Muscle of back (tissue), 3 donors: ENCODE measurements at regions not wholly inside any gene's neighbourhood (a gene's known extent, or its start where the extent isn't known, plus 50 kb on each side); places are given as distances from the start of the nearest gene placed in this dataset.
"Not testable (repeated sequence)": the region's sequence is repeated elsewhere in the genome, so short reads cannot be mapped to it uniquely, and the experiment has no call there.

Experiments
- DNase-seq, 3 donors: peaks; one replicate each; pipeline versions ENCODE4 v3.0.0 to v3.0.0-alpha.2; 2013

- DNase-seq, result no peak
Observed at GRCh38 chr7:34332006-34332405, 326.0 kb upstream of the NPSR1 start.

- DNase-seq, result no peak
Observed at GRCh38 chr7:34333184-34333583, 324.8 kb upstream of the NPSR1 start.

DNA sequence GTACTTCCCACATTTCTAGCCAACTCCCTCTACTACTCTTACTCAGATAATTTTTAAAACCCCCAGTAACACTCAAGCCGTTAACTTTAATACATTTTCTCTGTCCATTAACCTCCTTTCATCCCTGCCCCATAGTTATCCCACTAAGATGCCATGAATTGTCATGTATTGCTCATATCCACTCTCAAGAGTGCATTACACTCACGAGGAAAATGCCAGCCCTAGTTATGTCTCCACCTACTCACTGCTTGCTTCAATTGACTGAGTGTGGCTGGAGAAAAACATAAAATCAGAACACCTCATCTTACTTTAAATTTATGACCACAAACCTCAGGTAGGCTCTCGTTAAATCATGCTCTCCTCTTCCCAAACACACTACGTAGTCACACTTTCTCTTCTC lies 324.1 kb upstream of the NPSR1 start:
- DNase-seq, result no peak

- no peak for DNase-seq
Observed at GRCh38 chr7:34337163-34337562, 320.9 kb upstream of the NPSR1 start.

- no peak for DNase-seq
Observed at GRCh38 chr7:34338961-34339526, 319.0 kb upstream of the NPSR1 start.

GRCh38 chr7:34341326-34341725 lies 316.7 kb upstream of the NPSR1 start:
- no peak for DNase-seq

DNA sequence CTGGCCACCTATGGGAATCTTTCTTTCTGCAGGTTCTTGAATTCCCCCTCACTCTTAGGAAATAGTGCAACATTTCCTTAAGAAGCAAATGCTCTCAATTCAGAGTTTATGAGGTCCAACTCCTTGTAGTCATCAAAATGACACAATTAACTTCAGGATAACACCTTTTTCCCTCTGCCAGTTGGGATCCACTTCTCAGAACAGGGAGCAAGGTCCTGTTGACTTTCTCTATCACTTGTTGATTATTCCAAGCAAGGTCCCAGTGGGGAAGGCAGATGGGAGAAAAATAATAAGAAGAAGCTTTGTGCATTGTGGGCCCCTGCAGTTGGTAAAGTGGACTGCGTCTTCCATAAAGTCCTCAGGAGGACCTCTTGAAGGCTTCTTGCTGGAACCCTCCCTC lies 315.6 kb upstream of the NPSR1 start:
- no peak for DNase-seq

DNA sequence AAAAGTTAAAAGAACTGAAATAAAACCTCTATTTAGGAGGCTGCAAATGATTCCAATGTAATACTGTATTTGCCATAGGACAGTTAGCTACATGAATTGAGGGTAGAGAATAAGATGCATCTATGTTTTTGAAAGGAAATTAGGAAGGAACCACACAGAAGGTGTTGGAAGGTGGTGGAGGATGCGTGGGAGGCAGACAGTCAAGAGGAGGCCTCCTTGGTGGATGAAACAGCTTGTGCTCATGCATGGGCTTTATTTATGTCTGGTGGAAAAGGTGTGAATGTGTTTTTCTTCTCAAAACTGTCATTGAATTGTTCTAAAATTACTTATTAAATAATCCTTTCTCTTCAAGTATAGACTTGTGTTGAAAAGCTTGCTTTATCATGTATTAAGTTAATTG lies 314.4 kb upstream of the NPSR1 start:
- no peak for DNase-seq

GRCh38 chr7:34354011-34354410 lies 304.0 kb upstream of the NPSR1 start:
- DNase-seq, result no peak

DNA sequence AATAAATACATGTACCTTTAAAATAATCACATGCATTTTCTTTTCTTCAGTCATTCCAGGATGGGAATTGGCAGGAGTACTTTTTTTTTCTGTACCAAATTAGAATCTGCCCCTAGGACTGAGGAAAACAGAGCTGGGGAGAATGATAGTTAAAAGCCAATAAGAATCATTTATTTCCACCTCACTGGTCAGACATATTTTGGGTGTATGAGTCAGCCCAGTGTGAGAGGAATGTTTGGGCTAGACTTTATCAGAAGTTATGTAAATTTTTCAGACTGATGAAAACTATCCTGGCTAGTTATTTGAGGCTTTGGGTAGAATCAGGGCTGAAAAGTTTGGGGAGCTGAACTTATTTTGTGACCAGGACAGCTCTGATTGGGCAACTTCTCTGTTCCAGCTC lies 303.1 kb upstream of the NPSR1 start:
- DNase-seq, result peak in 1 of 3 donors; percentile 66

DNA sequence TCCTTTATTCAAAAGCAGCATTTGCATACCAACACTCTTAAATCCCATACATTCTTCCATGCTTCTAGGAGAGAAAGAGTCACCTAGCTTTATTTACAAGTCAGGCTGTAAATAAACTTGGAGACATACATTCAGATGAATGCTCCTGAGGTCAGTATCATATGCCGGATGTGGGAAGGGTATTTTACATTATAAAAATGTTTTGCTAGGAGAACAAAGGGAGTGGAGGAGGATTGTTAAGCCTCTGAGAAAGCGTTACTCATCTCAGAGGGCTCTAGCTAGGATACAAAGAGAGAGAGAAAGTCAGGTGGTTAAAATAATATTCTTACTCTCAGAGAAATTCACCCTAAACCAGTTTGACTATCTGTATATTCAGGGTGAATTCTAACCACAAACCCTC lies 300.9 kb upstream of the NPSR1 start:
- no peak for DNase-seq

DNA sequence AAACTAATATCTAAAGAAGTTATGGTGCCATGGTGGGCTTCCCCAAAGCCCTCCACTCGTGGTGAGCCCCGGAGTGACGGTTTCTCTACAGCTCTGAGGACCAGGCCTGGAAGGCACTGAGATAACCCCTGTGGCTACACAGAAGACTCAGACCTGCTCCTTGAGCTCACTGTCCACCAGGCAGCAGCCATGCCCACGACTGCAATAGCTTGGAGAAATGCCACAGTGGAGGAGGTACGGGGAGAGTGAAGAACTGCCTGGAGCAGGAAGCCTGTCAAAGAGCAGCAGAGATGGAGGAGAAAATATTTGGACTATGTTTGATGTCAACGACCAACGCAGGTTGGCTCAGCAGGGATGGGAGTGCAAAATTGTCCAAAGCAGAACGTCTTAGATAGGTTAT lies 300.1 kb upstream of the NPSR1 start:
- no peak for DNase-seq

DNA sequence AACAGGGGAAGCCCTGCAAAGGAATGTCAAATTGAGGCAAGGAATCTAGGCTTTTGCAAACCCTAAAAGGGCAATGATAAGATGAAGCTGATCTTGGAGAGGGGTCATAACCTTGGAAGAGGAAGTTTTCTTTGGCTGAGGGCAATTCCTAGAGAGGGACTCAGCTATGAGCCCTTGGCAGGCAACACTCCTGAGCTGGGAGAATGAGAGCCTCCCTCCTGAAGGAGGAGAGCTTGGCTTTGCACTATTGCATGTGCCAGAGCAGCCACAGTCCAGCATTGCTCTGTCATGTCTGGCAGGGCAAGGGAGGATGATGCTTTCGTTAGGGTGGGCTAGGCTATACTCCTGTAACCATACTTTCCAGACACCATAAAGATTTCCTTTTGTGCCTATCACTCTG lies 299.4 kb upstream of the NPSR1 start:
- DNase-seq, result not testable (repeated sequence)

GRCh38 chr7:34361663-34362250 lies 296.3 kb upstream of the NPSR1 start:
- DNase-seq, result no peak

- DNase-seq, result no peak
Observed at GRCh38 chr7:34362621-34363020, 295.4 kb upstream of the NPSR1 start.

- DNase-seq, result no peak
Observed at GRCh38 chr7:34364130-34364529, 293.9 kb upstream of the NPSR1 start.

DNA sequence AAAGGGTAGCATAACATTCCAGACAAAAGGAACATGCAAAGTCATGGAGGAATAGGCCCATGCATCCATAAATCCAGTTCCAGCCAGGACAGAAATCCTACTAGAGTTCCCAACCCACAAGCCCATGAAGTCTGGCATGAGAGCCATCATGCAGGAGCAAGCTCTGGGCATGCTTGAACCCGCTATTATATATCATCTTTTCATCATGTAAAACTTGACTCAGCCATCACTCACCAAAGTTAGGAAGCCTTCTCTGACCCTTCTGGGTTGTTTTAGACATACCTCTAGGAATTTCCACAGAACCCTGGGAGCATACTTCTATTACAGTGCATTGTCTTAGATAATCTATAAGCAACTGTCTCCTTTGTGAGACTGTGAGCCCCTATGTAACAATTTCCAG lies 293.0 kb upstream of the NPSR1 start:
- no peak for DNase-seq

GRCh38 chr7:34365611-34366010 lies 292.4 kb upstream of the NPSR1 start:
- no peak for DNase-seq

DNA sequence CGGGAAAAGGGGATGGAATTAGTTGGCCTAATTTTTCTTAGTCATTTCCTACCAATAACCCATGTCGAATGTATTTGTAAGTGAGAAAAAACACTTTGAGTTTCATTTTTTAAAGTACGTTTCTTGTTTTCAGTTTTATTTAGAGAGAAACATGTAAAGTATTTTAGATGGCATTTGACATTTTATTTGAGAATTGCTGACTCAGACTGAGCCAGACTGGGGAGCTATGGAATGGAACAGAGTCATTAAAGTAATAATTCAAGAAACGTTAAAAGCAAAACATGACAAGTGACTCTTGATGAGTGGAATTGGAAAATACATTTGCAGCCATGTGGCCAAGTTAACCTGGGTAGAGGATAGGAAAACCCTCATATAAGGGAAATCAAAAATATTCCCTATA lies 286.1 kb upstream of the NPSR1 start:
- DNase-seq, result no peak

DNA sequence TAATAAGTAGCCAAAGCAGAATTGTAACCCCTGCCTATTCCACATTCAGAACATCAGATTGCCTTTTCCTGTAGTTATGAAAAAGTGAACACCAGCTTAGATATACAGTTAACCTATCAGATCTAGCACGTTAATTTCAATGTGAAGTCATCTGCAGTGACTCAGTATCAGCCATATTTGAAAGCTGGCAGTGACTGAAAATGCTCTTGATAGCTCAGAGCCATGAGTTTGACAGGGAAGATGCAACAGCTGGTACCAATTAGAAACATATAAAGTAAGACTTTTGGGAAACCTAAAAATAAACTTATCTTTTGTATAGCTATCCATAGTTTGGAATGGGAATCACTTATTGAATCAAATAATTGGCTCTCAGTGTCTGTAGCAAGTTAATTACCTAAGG lies 284.1 kb upstream of the NPSR1 start:
- peak; percentile 8 to 61 (median 32) for DNase-seq

- DNase-seq, result no peak
Observed at GRCh38 chr7:34382166-34382893, 275.7 kb upstream of the NPSR1 start.

- DNase-seq, result no peak
Observed at GRCh38 chr7:34385384-34385783, 272.6 kb upstream of the NPSR1 start.

DNA sequence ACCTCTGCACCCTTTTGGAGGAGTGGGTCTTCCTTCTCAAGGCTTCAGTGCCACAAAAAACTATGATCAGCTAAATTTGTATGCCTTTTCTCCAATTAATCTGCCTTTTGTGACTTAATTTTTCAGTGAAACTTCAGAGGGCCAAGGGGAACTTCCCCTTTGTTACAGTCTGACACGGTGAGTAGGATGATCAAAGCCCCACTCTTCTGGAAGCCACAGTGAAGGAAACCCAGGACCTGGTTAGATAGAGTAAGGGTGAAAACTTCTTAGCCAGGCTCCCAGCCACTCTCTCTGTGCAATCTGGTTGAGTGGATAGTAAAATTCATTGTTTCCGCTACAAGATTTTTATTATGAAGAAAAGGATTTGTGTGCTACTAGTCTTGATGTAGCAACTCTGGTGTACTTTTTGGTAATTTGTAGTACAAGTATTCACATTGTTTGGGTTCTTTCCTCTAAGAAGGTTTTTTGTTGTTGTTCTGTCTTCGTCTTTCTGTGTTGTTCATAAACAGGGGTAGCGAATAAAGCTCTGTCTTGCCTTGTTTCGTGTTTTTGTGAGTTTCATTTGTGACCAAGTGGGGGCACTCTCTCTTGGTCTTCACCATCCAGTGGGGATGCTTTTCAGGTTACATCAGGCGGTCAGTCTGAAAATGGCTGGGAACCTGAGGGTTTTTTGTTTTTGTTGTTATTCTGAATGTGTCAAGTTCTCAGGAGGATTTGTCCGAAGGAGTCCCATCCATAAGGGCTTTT lies 268.5 kb upstream of the NPSR1 start:
- no peak for DNase-seq
